ENCODE measurements at regions not wholly inside any gene's neighbourhood (a gene's known extent, or its start where the extent isn't known, plus 50 kb on each side); places are given as distances from the start of the nearest gene placed in this dataset.

DNA sequence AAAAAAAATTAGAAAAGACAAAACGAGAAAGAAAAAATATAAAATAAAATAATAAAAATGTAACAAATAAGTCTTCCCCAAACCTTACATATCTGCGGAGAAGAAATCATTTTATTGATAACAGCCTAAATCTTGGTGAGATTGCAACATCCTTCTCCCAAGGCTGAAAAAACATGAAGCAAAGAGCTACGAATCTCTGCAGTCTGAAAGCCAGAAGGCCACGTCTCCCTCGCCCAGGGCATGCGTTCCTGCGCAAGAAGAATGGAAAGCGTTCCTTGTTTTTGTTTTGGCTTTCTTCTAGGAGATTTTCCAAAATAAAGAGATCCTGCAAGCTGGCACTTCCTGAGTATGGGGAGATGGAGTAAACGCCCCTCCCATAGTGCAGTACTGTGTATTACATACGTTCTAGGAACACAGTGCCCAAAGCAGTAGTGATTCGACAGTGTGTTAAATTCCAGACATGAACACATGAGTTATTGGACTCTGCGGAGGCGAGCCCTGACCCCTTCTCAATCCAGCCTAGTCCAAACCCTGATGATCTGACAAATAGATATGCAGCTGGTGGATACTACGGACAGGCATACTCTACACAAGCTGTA, 126.7 kb upstream of the RREB1 start:
- POLR2A ChIA-PET = no interaction called here
- Histone ChIP-seq H3K27ac (ENCODE audit: low read depth, low read length) (no peak overlapping the region), H3K4me3 (ENCODE audit: low read depth, low read length) (no peak overlapping the region), H3K27me3 (ENCODE audit: control insufficient read depth, insufficient read depth, low read length) (no peaks in the 10 kb centered on the region), H3K9me3 (ENCODE audit: control insufficient read depth, insufficient read depth, low read length) (no peaks in the 10 kb centered on the region)
- DNase-seq (ENCODE audit: low read depth, low spot score) = no peak
- CTCF ChIA-PET = no interaction called here
- TF ChIP-seq, protein P1, sequence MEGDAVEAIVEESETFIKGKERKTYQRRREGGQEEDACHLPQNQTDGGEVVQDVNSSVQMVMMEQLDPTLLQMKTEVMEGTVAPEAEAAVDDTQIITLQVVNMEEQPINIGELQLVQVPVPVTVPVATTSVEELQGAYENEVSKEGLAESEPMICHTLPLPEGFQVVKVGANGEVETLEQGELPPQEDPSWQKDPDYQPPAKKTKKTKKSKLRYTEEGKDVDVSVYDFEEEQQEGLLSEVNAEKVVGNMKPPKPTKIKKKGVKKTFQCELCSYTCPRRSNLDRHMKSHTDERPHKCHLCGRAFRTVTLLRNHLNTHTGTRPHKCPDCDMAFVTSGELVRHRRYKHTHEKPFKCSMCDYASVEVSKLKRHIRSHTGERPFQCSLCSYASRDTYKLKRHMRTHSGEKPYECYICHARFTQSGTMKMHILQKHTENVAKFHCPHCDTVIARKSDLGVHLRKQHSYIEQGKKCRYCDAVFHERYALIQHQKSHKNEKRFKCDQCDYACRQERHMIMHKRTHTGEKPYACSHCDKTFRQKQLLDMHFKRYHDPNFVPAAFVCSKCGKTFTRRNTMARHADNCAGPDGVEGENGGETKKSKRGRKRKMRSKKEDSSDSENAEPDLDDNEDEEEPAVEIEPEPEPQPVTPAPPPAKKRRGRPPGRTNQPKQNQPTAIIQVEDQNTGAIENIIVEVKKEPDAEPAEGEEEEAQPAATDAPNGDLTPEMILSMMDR (IDR thresholded peaks at IDR 0.05; ENCODE audit: low read depth, low read length) = no peak

DNA sequence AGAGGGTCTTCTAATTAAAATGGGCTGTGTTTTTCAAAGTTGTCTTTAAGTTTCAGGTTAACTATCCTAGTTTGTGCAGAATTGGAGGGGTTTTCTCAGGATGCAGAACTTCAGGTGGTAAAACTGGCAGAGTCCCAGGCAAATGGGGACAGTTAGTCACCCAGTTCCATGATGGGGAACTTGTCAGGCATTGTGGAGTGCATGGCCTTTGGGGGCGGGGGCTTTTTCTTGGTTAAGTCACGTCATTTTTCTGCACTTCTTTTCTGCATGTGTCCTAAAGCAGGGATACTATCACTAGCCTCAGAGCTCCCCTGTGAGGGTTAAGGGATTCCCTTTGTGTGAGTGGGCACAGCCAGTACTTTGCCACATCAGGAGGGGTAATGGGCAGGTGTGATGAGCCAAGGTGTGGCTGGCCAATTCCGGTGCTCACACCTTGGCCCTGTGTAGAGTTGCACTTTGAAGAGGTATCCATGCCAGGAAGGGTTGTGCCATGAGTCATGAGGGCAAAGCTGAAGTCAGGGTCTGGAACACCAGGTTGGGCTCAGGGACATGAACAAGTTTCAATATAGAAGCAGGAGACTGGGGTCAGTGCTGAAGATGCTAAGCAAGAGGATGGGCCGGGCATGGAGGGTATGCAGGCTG, 126.0 kb upstream of the RREB1 start:
- H3K4me3 ChIP-seq (ENCODE audit: low read depth, low read length) = no peak overlapping the region
- no peak overlapping the region for H3K27ac ChIP-seq (ENCODE audit: low read depth, low read length)
- TF ChIP-seq, protein P1 (IDR thresholded peaks at IDR 0.05; ENCODE audit: low read depth, low read length) = no peak
- no peak for DNase-seq (ENCODE audit: low read depth, low spot score)
- ChIA-PET CTCF (no interaction called here), POLR2A (no interaction called here)
- no peaks in the 10 kb centered on the region for H3K27me3 ChIP-seq (ENCODE audit: control insufficient read depth, insufficient read depth, low read length)
- no peaks in the 10 kb centered on the region for H3K9me3 ChIP-seq (ENCODE audit: control insufficient read depth, insufficient read depth, low read length)

GRCh38 chr6:6982663-6983062, 125.1 kb upstream of the RREB1 start:
- POLR2A ChIA-PET = no interaction called here
- H3K9me3 ChIP-seq (ENCODE audit: control insufficient read depth, insufficient read depth, low read length) = no peaks in the 10 kb centered on the region
- no peak overlapping the region for H3K27ac ChIP-seq (ENCODE audit: low read depth, low read length)
- CTCF ChIA-PET = no interaction called here
- DNase-seq (ENCODE audit: low read depth, low spot score) = no peak
- no peak overlapping the region for H3K4me3 ChIP-seq (ENCODE audit: low read depth, low read length)
- TF ChIP-seq, protein P1 (IDR thresholded peaks at IDR 0.05; ENCODE audit: low read depth, low read length) = no peak
- H3K27me3 ChIP-seq (ENCODE audit: control insufficient read depth, insufficient read depth, low read length) = no peaks in the 10 kb centered on the region

DNA sequence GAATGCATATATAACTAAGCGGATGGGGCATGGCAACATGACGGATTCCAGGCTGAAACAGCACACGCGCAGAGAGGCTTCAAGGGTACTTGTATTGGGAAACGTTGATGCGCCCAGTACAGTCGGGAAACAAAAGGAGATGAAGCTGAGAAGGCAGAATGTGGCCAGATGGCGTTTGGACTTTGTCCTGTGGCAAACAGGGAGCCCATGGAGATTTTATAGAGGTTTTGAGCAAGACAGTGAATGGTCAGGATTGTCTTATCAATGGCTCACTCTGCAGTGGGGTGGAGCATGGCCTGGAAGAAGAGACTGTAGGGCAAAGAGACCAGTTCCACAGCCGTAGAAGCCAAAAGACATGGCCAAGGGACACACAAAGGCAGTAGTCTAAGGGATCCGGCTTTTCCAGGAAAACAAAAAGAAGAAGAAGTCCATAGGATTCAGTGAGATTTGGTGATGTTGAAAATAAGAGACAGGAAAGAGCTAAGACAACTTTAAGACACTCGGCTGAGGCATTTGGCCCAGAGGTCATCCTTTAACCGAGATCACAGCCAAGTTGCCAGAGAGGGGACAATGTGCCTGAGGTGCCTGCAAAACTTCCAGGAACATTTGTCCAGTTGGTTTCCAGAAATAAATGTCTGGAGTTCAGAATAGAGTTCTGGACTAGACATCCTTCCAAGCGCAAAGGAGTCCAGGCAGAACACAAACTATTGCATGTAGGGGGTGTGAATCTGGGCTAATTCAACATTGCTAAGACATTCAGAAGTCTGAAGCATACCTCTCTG, 123.0 kb upstream of the RREB1 start:
- H3K4me3 ChIP-seq (ENCODE audit: low read depth, low read length) = no peak overlapping the region
- no peak overlapping the region for H3K27ac ChIP-seq (ENCODE audit: low read depth, low read length)
- POLR2A ChIA-PET = no interaction called here
- no peaks in the 10 kb centered on the region for H3K27me3 ChIP-seq (ENCODE audit: control insufficient read depth, insufficient read depth, low read length)
- TF ChIP-seq, protein P1 (IDR thresholded peaks at IDR 0.05; ENCODE audit: low read depth, low read length) = no peak
- DNase-seq (ENCODE audit: low read depth, low spot score) = no peak
- CTCF ChIA-PET = no interaction called here
- H3K9me3 ChIP-seq (ENCODE audit: control insufficient read depth, insufficient read depth, low read length) = no peaks in the 10 kb centered on the region

- no peaks in the 10 kb centered on the region for H3K9me3 ChIP-seq (ENCODE audit: control insufficient read depth, insufficient read depth, low read length)
- CTCF ChIA-PET = no interaction called here
- no peak overlapping the region for H3K4me3 ChIP-seq (ENCODE audit: low read depth, low read length)
- no peaks in the 10 kb centered on the region for H3K27me3 ChIP-seq (ENCODE audit: control insufficient read depth, insufficient read depth, low read length)
- TF ChIP-seq, protein P1 (IDR thresholded peaks at IDR 0.05; ENCODE audit: low read depth, low read length) = no peak
- H3K27ac ChIP-seq (ENCODE audit: low read depth, low read length) = no peak overlapping the region
- POLR2A ChIA-PET = no interaction called here
- no peak for DNase-seq (ENCODE audit: low read depth, low spot score)
Measured at GRCh38 chr6:6986344-6986743, 121.4 kb upstream of the RREB1 start.
